Choroid plexus epithelial cell (primary cell): ENCODE measurements at regions not wholly inside any gene's neighbourhood (a gene's known extent, or its start where the extent isn't known, plus 50 kb on each side); places are given as distances from the start of the nearest gene placed in this dataset.

ENCODE experiments used
- DNase-seq: peaks from one replicate; pipeline ENCODE4 v3.0.0-alpha.2; 2010; ENCODE audit warnings: low read depth
- H3K4me3 ChIP-seq: 2 replicates; pipeline ENCODE4 v1.5.1; 2011; ENCODE audit warnings: low read depth, mild to moderate bottlenecking, control low read depth, low read length, moderate library complexity
- TF ChIP-seq, protein P1 (sequence below): conservative IDR thresholded peaks from 2 replicates; pipeline ENCODE4 v1.5.1; 2011; ENCODE audit warnings: low read depth, mild to moderate bottlenecking, control low read depth, inconsistent platforms, low read length, moderate library complexity

DNA sequence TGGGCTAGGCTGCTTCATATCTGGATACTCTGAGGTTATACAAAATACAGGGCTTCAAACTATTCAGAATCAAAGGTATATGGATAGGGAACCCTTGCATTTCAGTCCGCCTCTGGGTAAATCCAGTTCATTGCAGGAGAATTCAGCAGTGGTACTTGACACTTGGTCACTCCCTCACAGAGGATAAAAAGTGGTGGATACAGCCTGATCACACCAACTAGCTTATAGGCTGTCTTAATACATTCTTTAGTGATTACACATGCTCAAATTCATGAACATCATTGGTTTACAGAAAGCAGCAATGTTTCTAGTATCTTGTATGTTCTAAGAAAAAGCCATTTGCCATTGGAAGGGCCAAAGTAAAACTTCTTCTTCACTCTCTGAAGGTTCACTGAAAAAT is 104.8 kb upstream of the PDE5A start:
- DNase-seq, result peak; percentile 67
- TF ChIP-seq, protein P1, sequence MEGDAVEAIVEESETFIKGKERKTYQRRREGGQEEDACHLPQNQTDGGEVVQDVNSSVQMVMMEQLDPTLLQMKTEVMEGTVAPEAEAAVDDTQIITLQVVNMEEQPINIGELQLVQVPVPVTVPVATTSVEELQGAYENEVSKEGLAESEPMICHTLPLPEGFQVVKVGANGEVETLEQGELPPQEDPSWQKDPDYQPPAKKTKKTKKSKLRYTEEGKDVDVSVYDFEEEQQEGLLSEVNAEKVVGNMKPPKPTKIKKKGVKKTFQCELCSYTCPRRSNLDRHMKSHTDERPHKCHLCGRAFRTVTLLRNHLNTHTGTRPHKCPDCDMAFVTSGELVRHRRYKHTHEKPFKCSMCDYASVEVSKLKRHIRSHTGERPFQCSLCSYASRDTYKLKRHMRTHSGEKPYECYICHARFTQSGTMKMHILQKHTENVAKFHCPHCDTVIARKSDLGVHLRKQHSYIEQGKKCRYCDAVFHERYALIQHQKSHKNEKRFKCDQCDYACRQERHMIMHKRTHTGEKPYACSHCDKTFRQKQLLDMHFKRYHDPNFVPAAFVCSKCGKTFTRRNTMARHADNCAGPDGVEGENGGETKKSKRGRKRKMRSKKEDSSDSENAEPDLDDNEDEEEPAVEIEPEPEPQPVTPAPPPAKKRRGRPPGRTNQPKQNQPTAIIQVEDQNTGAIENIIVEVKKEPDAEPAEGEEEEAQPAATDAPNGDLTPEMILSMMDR, result no peak

DNA sequence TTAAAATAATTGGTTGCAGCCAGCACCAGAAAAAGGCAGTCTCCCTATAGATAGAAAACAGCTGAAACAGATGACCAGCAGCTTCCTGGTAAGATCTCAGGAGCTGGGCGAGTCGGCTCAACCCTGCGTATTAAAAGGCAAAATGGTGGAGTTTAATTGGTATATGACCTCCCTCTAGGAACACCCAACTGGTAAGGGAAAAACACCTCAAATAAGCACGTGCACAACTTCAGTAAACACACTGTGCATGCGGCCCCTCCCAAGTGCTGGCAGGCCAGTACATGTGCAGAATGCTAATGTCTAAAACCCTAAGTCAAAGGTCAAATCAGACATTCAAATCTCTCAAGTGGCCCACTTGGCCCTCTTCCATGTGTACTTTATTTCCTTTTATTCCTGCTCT is 103.2 kb upstream of the PDE5A start:
- TF ChIP-seq, protein P1, result no peak
- DNase-seq, result no peak
- no peak overlapping the region for H3K4me3 ChIP-seq

More for the DNA sequence above, 104.8 kb upstream of the PDE5A start:
- no peak overlapping the region for H3K4me3 ChIP-seq

DNA sequence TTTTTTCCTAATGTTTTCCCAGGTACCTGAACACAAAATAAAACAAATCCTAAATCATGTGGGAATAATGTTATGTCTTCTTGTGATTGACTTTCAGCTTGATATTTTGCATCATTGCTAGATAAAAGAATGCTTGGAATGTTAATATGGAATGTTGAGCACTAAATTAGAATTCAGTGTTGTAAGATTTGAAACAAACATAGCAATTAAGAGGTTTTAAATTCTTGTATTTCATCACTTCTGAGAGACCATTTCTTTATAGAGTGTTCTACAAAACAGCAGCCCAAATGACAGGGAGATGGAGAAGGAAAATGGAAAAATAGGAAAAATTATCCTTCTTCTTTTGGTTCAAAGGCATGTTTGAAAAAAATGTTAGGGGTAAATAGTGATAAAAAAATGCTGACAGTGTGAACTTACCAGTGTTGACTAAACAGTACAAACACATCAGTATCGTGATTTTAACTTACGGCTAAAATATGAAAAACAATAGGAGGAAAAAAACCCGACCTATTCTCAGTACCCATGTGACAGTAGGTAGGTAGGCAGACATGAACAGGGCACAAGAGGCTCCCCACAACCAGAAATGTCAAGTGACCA is 102.6 kb upstream of the PDE5A start:
- peak; percentile 48 for DNase-seq
- H3K4me3 ChIP-seq, result no peak overlapping the region
- TF ChIP-seq, protein P1, result no peak

DNA sequence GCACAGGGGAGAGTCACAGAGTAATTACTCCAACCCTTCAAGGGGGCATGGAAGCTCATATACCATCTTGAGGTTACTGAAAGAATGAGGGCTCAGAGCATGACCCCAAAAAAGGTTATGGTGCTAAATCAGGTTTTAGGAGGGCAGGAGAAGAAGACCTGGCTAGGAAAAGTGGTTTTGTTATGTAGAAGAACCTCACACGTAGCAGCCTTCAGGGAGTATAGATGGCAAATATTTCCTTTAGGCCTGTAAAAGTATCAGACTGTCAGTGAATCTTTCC is 102.0 kb upstream of the PDE5A start:
- TF ChIP-seq, protein P1, result no peak
- H3K4me3 ChIP-seq, result no peak overlapping the region
- no peak for DNase-seq

DNA sequence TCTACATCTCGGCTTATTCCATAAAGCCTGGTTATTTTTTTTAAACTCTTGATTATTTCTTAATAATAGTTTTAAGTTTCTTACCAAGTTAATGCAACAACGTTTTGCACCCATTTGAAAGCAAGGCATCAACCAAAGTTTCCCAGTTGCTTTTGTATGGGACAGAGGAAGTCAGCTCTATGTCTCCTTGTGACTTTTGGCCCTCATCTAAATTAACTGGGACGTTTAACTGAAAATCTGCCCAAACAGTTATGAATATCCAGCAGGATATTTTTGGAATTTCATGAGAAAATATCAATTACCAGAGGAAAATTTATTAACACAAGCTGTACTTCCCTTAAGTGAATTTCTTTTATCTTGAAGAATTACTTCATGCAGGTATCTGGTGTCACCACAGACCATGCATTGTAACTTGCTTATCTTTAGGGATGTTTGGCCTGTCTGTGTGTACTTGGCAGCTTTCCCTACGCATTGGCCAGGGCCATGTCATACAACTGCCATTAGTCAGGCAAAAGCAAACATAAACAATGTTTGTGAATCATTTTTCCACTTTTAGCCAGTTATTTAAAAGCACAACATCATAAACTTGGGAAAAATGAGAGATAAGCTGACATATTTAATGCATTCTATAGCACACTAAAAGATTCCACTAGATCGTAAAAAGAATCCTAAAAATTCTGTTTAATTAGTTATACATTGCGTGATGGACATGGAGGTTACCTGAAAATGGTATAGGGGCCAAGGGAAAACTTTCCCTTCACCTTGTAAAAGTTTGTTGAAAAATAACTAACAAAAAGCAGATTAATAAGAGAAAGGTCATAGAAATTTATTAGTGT is 101.4 kb upstream of the PDE5A start:
- TF ChIP-seq, protein P1, result no peak
- H3K4me3 ChIP-seq, result no peak overlapping the region
- DNase-seq, result peak; percentile 85

DNA sequence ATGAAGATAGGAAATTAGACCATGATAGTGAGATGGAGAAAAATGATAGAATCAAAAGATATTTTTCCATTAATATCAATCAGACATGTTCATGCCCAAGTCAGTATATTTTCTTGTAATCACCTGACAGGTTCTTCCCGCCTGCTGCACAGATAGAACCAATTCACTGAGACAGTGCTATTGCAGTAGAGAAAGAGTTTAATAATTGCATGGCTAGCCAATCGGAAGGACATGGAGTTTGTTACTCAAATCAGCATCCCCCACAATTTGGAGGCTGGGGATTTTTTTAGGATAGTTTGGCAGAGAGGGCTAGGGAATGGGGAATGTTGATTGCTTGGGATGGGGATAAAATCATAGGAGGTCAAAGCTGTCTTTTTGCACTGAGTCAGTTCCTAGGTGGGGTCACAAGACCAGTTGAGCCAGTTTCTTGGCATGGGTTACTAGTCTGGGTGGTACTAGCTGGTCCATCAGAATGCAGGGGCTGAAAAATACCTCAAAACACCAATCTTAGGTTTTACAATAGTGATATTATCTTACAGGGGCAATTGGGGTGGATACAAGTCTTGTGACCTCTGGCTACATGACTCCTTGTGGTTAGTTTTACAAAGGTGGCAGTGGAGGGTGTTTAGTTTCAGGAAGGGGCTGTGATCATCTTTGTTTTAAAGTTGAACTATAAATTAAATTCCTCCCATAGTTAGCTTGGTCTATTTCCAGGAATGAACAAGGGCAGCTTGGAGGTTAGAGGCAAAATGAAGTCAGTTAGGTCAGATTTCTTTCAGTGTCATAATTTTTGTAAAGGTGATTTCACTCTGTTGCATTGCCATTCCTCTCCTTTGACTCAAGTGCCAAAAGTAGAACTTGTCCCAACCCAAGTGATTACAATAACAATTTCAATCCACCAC is 100.3 kb upstream of the PDE5A start:
- peak; percentile 59 for DNase-seq
- TF ChIP-seq, protein P1, result no peak
- no peak overlapping the region for H3K4me3 ChIP-seq
